ENCODE measurements at regions not wholly inside any gene's neighbourhood (a gene's known extent, or its start where the extent isn't known, plus 50 kb on each side); places are given as distances from the start of the nearest gene placed in this dataset.

DNA sequence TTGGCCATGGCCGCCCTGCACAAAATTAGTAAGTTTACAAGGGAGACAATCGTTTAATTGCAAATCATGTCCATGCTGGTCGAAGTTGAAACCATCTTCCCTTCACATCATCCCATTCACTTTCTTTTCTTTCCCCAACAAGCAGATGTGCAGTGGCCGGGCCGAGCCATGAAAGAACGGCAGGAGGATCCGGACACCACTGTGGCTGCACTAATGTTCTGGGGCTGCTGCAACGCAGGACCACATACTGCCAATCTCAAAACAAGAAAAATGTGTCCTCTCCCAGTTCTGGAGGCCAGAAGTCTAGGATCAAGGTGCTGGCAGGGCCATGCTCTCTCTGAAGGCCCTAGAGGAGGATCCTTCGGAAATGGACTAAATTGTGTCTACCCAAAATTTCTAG, 227.4 kb upstream of the MYT1L start:
- H4K20me1 ChIP-seq (ENCODE audit: control insufficient read depth, insufficient read depth, low read depth, low read length): no peaks in the 10 kb centered on the region
- no peak overlapping the region for H3K4me2 ChIP-seq (ENCODE audit: low read length)
- H3K27me3 ChIP-seq (ENCODE audit: control insufficient read depth, low read length): no peaks in the 10 kb centered on the region
- no peak overlapping the region for H3K4me3 ChIP-seq (ENCODE audit: low read length)
- no peaks in the 10 kb centered on the region for H3K36me3 ChIP-seq (ENCODE audit: control insufficient read depth, low read length)
- no peaks in the 10 kb centered on the region for H3K4me1 ChIP-seq (ENCODE audit: control insufficient read depth, low read length)
- no peaks in the 10 kb centered on the region for H3K9me2 ChIP-seq (replicated peaks; ENCODE audit: control insufficient read depth, low read length)
- H3F3A ChIP-seq (ENCODE audit: control insufficient read depth, insufficient read depth): no peaks in the 10 kb centered on the region
- H3K27ac ChIP-seq (ENCODE audit: low read depth, low read length): no peak overlapping the region
- H3K79me2 ChIP-seq (ENCODE audit: control insufficient read depth, low read length): no peaks in the 10 kb centered on the region
- no peak for TF ChIP-seq EZH2phosphoT487 (IDR thresholded peaks at IDR 0.05; ENCODE audit: borderline replicate concordance, low read length)
- TF ChIP-seq CTCF (IDR thresholded peaks at IDR 0.05; ENCODE audit: low read depth, low read length, poor library complexity, severe bottlenecking): no peak
- H3K9me3 ChIP-seq (ENCODE audit: control insufficient read depth, insufficient read depth, low read length): no peaks in the 10 kb centered on the region

GRCh38 chr2:2557475-2557874, 226.4 kb upstream of the MYT1L start:
- H3K9me2 ChIP-seq (replicated peaks; ENCODE audit: control insufficient read depth, low read length): no peaks in the 10 kb centered on the region

GRCh38 chr2:2550856-2551255, 219.8 kb upstream of the MYT1L start:
- H3K9me2 ChIP-seq (replicated peaks; ENCODE audit: control insufficient read depth, low read length): no peaks in the 10 kb centered on the region

More at GRCh38 chr2:2557475-2557874, 226.4 kb upstream of the MYT1L start:
- H3K4me3 ChIP-seq (ENCODE audit: low read length): no peak overlapping the region
- no peaks in the 10 kb centered on the region for H3K79me2 ChIP-seq (ENCODE audit: control insufficient read depth, low read length)
- no peak overlapping the region for H3K4me2 ChIP-seq (ENCODE audit: low read length)
- no peaks in the 10 kb centered on the region for H3F3A ChIP-seq (ENCODE audit: control insufficient read depth, insufficient read depth)
- H3K36me3 ChIP-seq (ENCODE audit: control insufficient read depth, low read length): no peaks in the 10 kb centered on the region
- no peaks in the 10 kb centered on the region for H3K27me3 ChIP-seq (ENCODE audit: control insufficient read depth, low read length)
- no peak overlapping the region for H3K27ac ChIP-seq (ENCODE audit: low read depth, low read length)
- no peaks in the 10 kb centered on the region for H3K4me1 ChIP-seq (ENCODE audit: control insufficient read depth, low read length)
- H3K9me3 ChIP-seq (ENCODE audit: control insufficient read depth, insufficient read depth, low read length): no peaks in the 10 kb centered on the region
- no peak for TF ChIP-seq CTCF (IDR thresholded peaks at IDR 0.05; ENCODE audit: low read depth, low read length, poor library complexity, severe bottlenecking)
- TF ChIP-seq EZH2phosphoT487 (IDR thresholded peaks at IDR 0.05; ENCODE audit: borderline replicate concordance, low read length): no peak
- no peaks in the 10 kb centered on the region for H4K20me1 ChIP-seq (ENCODE audit: control insufficient read depth, insufficient read depth, low read depth, low read length)

More at GRCh38 chr2:2550856-2551255, 219.8 kb upstream of the MYT1L start:
- Histone ChIP-seq H3K4me2 (ENCODE audit: low read length) (no peak overlapping the region), H3K4me1 (ENCODE audit: control insufficient read depth, low read length) (no peaks in the 10 kb centered on the region), H3F3A (ENCODE audit: control insufficient read depth, insufficient read depth) (no peaks in the 10 kb centered on the region), H4K20me1 (ENCODE audit: control insufficient read depth, insufficient read depth, low read depth, low read length) (no peaks in the 10 kb centered on the region), H3K9me3 (ENCODE audit: control insufficient read depth, insufficient read depth, low read length) (no peaks in the 10 kb centered on the region), H3K27me3 (ENCODE audit: control insufficient read depth, low read length) (no peaks in the 10 kb centered on the region), H3K27ac (ENCODE audit: low read depth, low read length) (no peak overlapping the region), H3K4me3 (ENCODE audit: low read length) (no peak overlapping the region), H3K36me3 (ENCODE audit: control insufficient read depth, low read length) (no peaks in the 10 kb centered on the region), H3K79me2 (ENCODE audit: control insufficient read depth, low read length) (no peaks in the 10 kb centered on the region)
- no peak for TF ChIP-seq CTCF (IDR thresholded peaks at IDR 0.05; ENCODE audit: low read depth, low read length, poor library complexity, severe bottlenecking)
- TF ChIP-seq EZH2phosphoT487 (IDR thresholded peaks at IDR 0.05; ENCODE audit: borderline replicate concordance, low read length): no peak

Measured in DOHH2 (cell line).